H9 (cell line): ENCODE measurements at regions not wholly inside any gene's neighbourhood (a gene's known extent, or its start where the extent isn't known, plus 50 kb on each side); places are given as distances from the start of the nearest gene placed in this dataset.

ENCODE experiments used
- DNase-seq: peaks from one replicate; pipeline ENCODE4 v3.0.0-alpha.2; 2017
- H2AFZ ChIP-seq: one replicate; pipeline ENCODE4 v1.6.1; 2013; ENCODE audit warnings: mild to moderate bottlenecking, low read length, control low read depth, moderate library complexity
- H2AK5ac ChIP-seq: 2 replicates; pipeline ENCODE4 v1.6.1; 2013; ENCODE audit warnings: low read length, control low read depth, mixed read lengths; ENCODE audit not compliant: insufficient read length
- H2BK120ac ChIP-seq: one replicate; pipeline ENCODE4 v1.6.1; 2013; ENCODE audit warnings: low read depth, mild to moderate bottlenecking, low read length, control low read depth, inconsistent platforms; ENCODE audit not compliant: poor library complexity, severe bottlenecking
- H2BK12ac ChIP-seq: 2 replicates; pipeline ENCODE4 v1.6.1; 2013; ENCODE audit warnings: low read length, control low read depth, mixed read lengths, low read depth; ENCODE audit not compliant: insufficient read length
- H2BK15ac ChIP-seq: 2 replicates; pipeline ENCODE4 v1.6.1; 2013; ENCODE audit warnings: low read depth, low read length, control low read depth
- H2BK20ac ChIP-seq: one replicate; pipeline ENCODE4 v1.6.1; 2013; ENCODE audit warnings: low read depth, mild to moderate bottlenecking, low read length, control low read depth, inconsistent platforms; ENCODE audit not compliant: poor library complexity, severe bottlenecking
- H2BK5ac ChIP-seq: 2 replicates; pipeline ENCODE4 v1.6.1; 2013; ENCODE audit warnings: low read length, control low read depth, mixed read lengths; ENCODE audit not compliant: insufficient read length
- H3K14ac ChIP-seq: 2 replicates; pipeline ENCODE4 v1.6.1; 2013; ENCODE audit warnings: low read length, control low read depth; ENCODE audit not compliant: insufficient read depth
- H3K18ac ChIP-seq: 2 replicates; pipeline ENCODE4 v1.6.1; 2013; ENCODE audit warnings: low read depth, mild to moderate bottlenecking, mixed read lengths, low read length, control low read depth; ENCODE audit not compliant: insufficient read length
- H3K23ac ChIP-seq: 2 replicates; pipeline ENCODE4 v1.6.1; 2013; ENCODE audit warnings: low read length, control low read depth, mixed read lengths, low read depth; ENCODE audit not compliant: insufficient read length
- H3K23me2 ChIP-seq: 2 replicates; pipeline ENCODE4 v1.6.1; 2013; ENCODE audit warnings: low read depth, mild to moderate bottlenecking, mixed read lengths, low read length, control low read depth; ENCODE audit not compliant: insufficient read length, poor library complexity, severe bottlenecking
- H3K27ac ChIP-seq: 2 replicates; pipeline ENCODE4 v1.5.1; 2013; ENCODE audit warnings: low read length, control low read depth, mixed read lengths, low read depth; ENCODE audit not compliant: insufficient read length
- H3K27me3 ChIP-seq: 2 replicates; pipeline ENCODE4 v1.6.1; 2013; ENCODE audit warnings: low read length, control low read depth, inconsistent platforms; ENCODE audit not compliant: insufficient read depth
- H3K4ac ChIP-seq: 2 replicates; pipeline ENCODE4 v1.6.1; 2013; ENCODE audit warnings: low read depth, mild to moderate bottlenecking, control low read depth, inconsistent platforms, low read length, moderate library complexity
- H3K4me1 ChIP-seq: 2 replicates; pipeline ENCODE4 v1.6.1; 2013; ENCODE audit warnings: low read length, control low read depth, inconsistent platforms; ENCODE audit not compliant: insufficient read depth
- H3K4me2 ChIP-seq: 2 replicates; pipeline ENCODE4 v1.6.1; 2013; ENCODE audit warnings: low read length, control low read depth, mixed read lengths; ENCODE audit not compliant: insufficient read length, insufficient read depth
- H3K56ac ChIP-seq: 2 replicates; pipeline ENCODE4 v1.6.1; 2013; ENCODE audit warnings: low read depth, mild to moderate bottlenecking, mixed read lengths, low read length, control low read depth; ENCODE audit not compliant: insufficient read length
- H3K79me1 ChIP-seq: 2 replicates; pipeline ENCODE4 v1.6.1; 2013; ENCODE audit warnings: low read depth, mild to moderate bottlenecking, moderate library complexity, low read length, control low read depth, inconsistent platforms; ENCODE audit not compliant: insufficient read depth, poor library complexity, severe bottlenecking
- H3K79me2 ChIP-seq: 2 replicates; pipeline ENCODE4 v1.6.1; 2013; ENCODE audit warnings: low read length, control low read depth, inconsistent platforms; ENCODE audit not compliant: insufficient read depth
- H3K9ac ChIP-seq: 2 replicates; pipeline ENCODE4 v1.6.1; 2013; ENCODE audit warnings: low read length, control low read depth, mixed read lengths; ENCODE audit not compliant: insufficient read length; ENCODE audit errors: extremely low read depth
- H3K9me3 ChIP-seq: one replicate; pipeline ENCODE4 v1.6.1; 2013; ENCODE audit warnings: low read depth, low read length, inconsistent platforms; ENCODE audit not compliant: control insufficient read depth
- H3T11ph ChIP-seq: one replicate; pipeline ENCODE4 v1.6.1; 2013; ENCODE audit warnings: mild to moderate bottlenecking, low read length, control low read depth, inconsistent platforms
- H4K20me1 ChIP-seq: one replicate; pipeline ENCODE4 v1.6.1; 2013; ENCODE audit not compliant: control insufficient read depth, insufficient read length, insufficient read depth
- H4K5ac ChIP-seq: 2 replicates; pipeline ENCODE4 v1.6.1; 2013; ENCODE audit warnings: low read depth, mild to moderate bottlenecking, mixed read lengths, low read length, control low read depth; ENCODE audit not compliant: insufficient read length
- H4K8ac ChIP-seq: replicated peaks from 2 replicates; pipeline ENCODE4 v1.6.1; 2013; ENCODE audit warnings: low read length, control low read depth, mixed read lengths, low read depth; ENCODE audit not compliant: insufficient read length
- H4K91ac ChIP-seq: 2 replicates; pipeline ENCODE4 v1.6.1; 2013; ENCODE audit warnings: low read depth, mild to moderate bottlenecking, moderate library complexity, mixed read lengths, low read length, control low read depth; ENCODE audit not compliant: insufficient read length
- H3K27ac Mint-ChIP-seq, 3 experiments: 2 replicates in 2 of 3; 3 replicates in 1 of 3; pipeline ENCODE4 v1.8.0; 2020 to 2021; ENCODE audit warnings: mixed read lengths in 3 of 3, mild to moderate bottlenecking in 1 of 3, moderate library complexity in 1 of 3
- H3K27me3 Mint-ChIP-seq: 2 replicates; pipeline ENCODE4 v1.8.0; 2021; ENCODE audit warnings: low read depth, mild to moderate bottlenecking, moderate library complexity, mixed read lengths
- H3K36me3 Mint-ChIP-seq, 3 experiments: 2 replicates in 2 of 3; 3 replicates in 1 of 3; pipeline ENCODE4 v1.8.0; 2020 to 2021; ENCODE audit warnings: low read depth in 3 of 3, mixed read lengths in 3 of 3; ENCODE audit not compliant: insufficient read depth in 1 of 3
- H3K4me1 Mint-ChIP-seq, 2 experiments: 2 replicates each; pipeline ENCODE4 v1.8.0; 2020; ENCODE audit warnings: mixed read lengths in 2 of 2
- H3K4me3 Mint-ChIP-seq, 2 experiments: 2 replicates in 1 of 2; 3 replicates in 1 of 2; pipeline ENCODE4 v1.8.0; 2020 to 2021; ENCODE audit warnings: mild to moderate bottlenecking in 2 of 2, mixed read lengths in 2 of 2, moderate library complexity in 1 of 2
- H3K9me3 Mint-ChIP-seq, 2 experiments: 2 replicates in 1 of 2; 3 replicates in 1 of 2; pipeline ENCODE4 v1.8.0; 2020; ENCODE audit warnings: mild to moderate bottlenecking in 2 of 2, mixed read lengths in 2 of 2, moderate library complexity in 1 of 2
- CTCF ChIP-seq: fragments of 200-600 bp; sonication (generic); conservative IDR thresholded peaks from 3 replicates; pipeline ENCODE4 v1.8.0; 2021; ENCODE audit warnings: antibody characterized with exemption, mild to moderate bottlenecking
- WGBS: extraction: QIAGEN DNeasy Blood & Tissue Kit; methylation state at CpG from one replicate; pipeline ENCODE4 v1.1.7; 2013; ENCODE audit warnings: missing lambda C conversion rate, low lambda C conversion rate, mixed read lengths; ENCODE audit not compliant: insufficient read length; ENCODE audit errors: extremely low coverage; 5-methylcytosine and 5-hydroxymethylcytosine counted together

- Histone ChIP-seq H2AK5ac (no peak overlapping the region), H4K20me1 (no peaks in the 10 kb centered on the region), H3K4me1 (peaks cover 2% of the 10 kb centered on the region; the same call in 1 of the 2 replicates), H3K27ac (no peak overlapping the region), H3T11ph (no peak overlapping the region), H3K9me3 (no peaks in the 10 kb centered on the region), H2BK12ac (no peak overlapping the region), H3K14ac (no peak overlapping the region), H3K23me2 (no peaks in the 10 kb centered on the region), H4K91ac (no peak overlapping the region), H3K23ac (no peak overlapping the region), H2BK5ac (no peak overlapping the region), H3K79me1 (no peaks in the 10 kb centered on the region), H3K27me3 (no peaks in the 10 kb centered on the region), H2BK15ac (no peak overlapping the region), H3K79me2 (no peaks in the 10 kb centered on the region), H2BK120ac (no peak overlapping the region), H3K9ac (no peak overlapping the region), H2BK20ac (no peak overlapping the region), H3K56ac (no peak overlapping the region), H3K4me2 (no peak overlapping the region), H3K18ac (no peak overlapping the region), H4K5ac (no peak overlapping the region), H3K4ac (no peak overlapping the region), H2AFZ (no peak overlapping the region), H4K8ac (no peak overlapping the region)
- Mint-ChIP-seq H3K27ac (no peak overlapping the region; a peak in 1 of 7 replicates), H3K4me3 (no peak overlapping the region), H3K27me3 (peaks cover 1% of the 10 kb centered on the region; the same call in 1 of the 2 replicates), H3K4me1 (peaks cover 17 to 19% of the 10 kb centered on the region in 2 experiments), H3K9me3 (no peaks in the 10 kb centered on the region), H3K36me3 (no peaks in the 10 kb centered on the region)
- no peak for TF ChIP-seq CTCF
- WGBS: no CpG with 5 or more reads among the region's 2 CpGs
- DNase-seq: no peak
Measured at GRCh38 chr1:14320518-14320917, 278.0 kb upstream of the KAZN start.
